ENCODE measurements at regions not wholly inside any gene's neighbourhood (a gene's known extent, or its start where the extent isn't known, plus 50 kb on each side); places are given as distances from the start of the nearest gene placed in this dataset.

GRCh38 chr3:95609411-95609810 is 1205.0 kb upstream of the EPHA6 start:
- Histone ChIP-seq H3K9me3 (no peaks in the 10 kb centered on the region), H3K27me3 (no peaks in the 10 kb centered on the region), H3K36me3 (no peaks in the 10 kb centered on the region), H3K9ac (ENCODE audit: low read depth in 2 of 2, low read length in 2 of 2) (no peak overlapping the region), H3K27ac (no peak overlapping the region), H3K4me3 (no peak overlapping the region), H3K4me1 (no peaks in the 10 kb centered on the region)
- TF ChIP-seq CTCF (IDR thresholded peaks at IDR 0.05): no peak
- DNase-seq: no peak
- intact Hi-C loops (cut with DNase I): no loop called here

GRCh38 chr3:95612611-95613010 is 1201.8 kb upstream of the EPHA6 start:
- Histone ChIP-seq H3K4me1 (no peaks in the 10 kb centered on the region), H3K27ac (no peak overlapping the region), H3K9me3 (no peaks in the 10 kb centered on the region), H3K9ac (ENCODE audit: low read depth in 2 of 2, low read length in 2 of 2) (no peak overlapping the region), H3K36me3 (no peaks in the 10 kb centered on the region), H3K4me3 (no peak overlapping the region), H3K27me3 (no peaks in the 10 kb centered on the region)
- TF ChIP-seq CTCF (IDR thresholded peaks at IDR 0.05): no peak
- intact Hi-C loops (cut with DNase I): no loop called here
- DNase-seq: no peak

GRCh38 chr3:95613993-95614392 is 1200.4 kb upstream of the EPHA6 start:
- Histone ChIP-seq H3K36me3 (no peaks in the 10 kb centered on the region), H3K9me3 (no peaks in the 10 kb centered on the region), H3K4me1 (no peaks in the 10 kb centered on the region), H3K4me3 (no peak overlapping the region), H3K9ac (ENCODE audit: low read depth in 2 of 2, low read length in 2 of 2) (no peak overlapping the region), H3K27ac (no peak overlapping the region), H3K27me3 (no peaks in the 10 kb centered on the region)
- no peak for DNase-seq
- no peak for TF ChIP-seq CTCF (IDR thresholded peaks at IDR 0.05)
- intact Hi-C loops (cut with DNase I): no loop called here

- H3K36me3 ChIP-seq: no peaks in the 10 kb centered on the region
- no peak overlapping the region for H3K27ac ChIP-seq
- H3K27me3 ChIP-seq: no peaks in the 10 kb centered on the region
- no peak for TF ChIP-seq CTCF (IDR thresholded peaks at IDR 0.05)
- no peak overlapping the region for H3K9ac ChIP-seq (ENCODE audit: low read depth in 2 of 2, low read length in 2 of 2)
- H3K9me3 ChIP-seq: no peaks in the 10 kb centered on the region
- no peak for DNase-seq
- no peaks in the 10 kb centered on the region for H3K4me1 ChIP-seq
- intact Hi-C loops (cut with DNase I): no loop called here
- no peak overlapping the region for H3K4me3 ChIP-seq
These were observed 1198.6 kb upstream of the EPHA6 start for GRCh38 chr3:95615592-95616310.

- intact Hi-C loops (cut with DNase I): no loop called here
These were observed 1188.3 kb upstream of the EPHA6 start for GRCh38 chr3:95626107-95626506.

More at GRCh38 chr3:95626107-95626506, 1188.3 kb upstream of the EPHA6 start:
- Histone ChIP-seq H3K4me3 (no peak overlapping the region), H3K9me3 (no peaks in the 10 kb centered on the region), H3K27ac (no peak overlapping the region), H3K36me3 (no peaks in the 10 kb centered on the region), H3K4me1 (no peaks in the 10 kb centered on the region), H3K9ac (ENCODE audit: low read depth in 2 of 2, low read length in 2 of 2) (no peak overlapping the region), H3K27me3 (no peaks in the 10 kb centered on the region)
- no peak for DNase-seq
- no peak for TF ChIP-seq CTCF (IDR thresholded peaks at IDR 0.05)
